ENCODE measurements at regions not wholly inside any gene's neighbourhood (a gene's known extent, or its start where the extent isn't known, plus 50 kb on each side); places are given as distances from the start of the nearest gene placed in this dataset.

DNA sequence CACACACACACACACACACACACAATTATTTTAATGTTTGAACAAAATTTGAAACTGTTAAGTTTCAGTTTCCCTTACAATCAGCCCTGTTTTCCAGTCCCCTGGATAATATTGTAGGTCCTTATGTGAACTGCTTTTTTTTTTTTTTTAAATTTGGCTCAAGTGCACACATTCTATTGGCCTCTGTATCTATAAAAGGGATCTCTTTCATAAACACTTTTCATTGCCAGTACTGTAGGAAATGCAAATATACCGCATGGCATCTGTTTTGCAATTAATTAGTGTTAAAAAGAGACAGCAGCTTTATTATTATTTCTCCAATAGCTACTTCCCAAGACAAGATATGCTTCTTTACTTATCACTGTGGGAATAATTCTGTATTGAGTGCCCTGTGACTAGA, 738.7 kb downstream of the EPHA4 start:
- DNase-seq = no peak

- no peak for DNase-seq
These were observed 736.5 kb downstream of the EPHA4 start for GRCh38 chr2:220835583-220835982.

- DNase-seq = no peak
These were observed 734.9 kb downstream of the EPHA4 start for GRCh38 chr2:220837226-220837625.

- no peak for DNase-seq
These were observed 729.0 kb downstream of the EPHA4 start for GRCh38 chr2:220842901-220843665.

DNA sequence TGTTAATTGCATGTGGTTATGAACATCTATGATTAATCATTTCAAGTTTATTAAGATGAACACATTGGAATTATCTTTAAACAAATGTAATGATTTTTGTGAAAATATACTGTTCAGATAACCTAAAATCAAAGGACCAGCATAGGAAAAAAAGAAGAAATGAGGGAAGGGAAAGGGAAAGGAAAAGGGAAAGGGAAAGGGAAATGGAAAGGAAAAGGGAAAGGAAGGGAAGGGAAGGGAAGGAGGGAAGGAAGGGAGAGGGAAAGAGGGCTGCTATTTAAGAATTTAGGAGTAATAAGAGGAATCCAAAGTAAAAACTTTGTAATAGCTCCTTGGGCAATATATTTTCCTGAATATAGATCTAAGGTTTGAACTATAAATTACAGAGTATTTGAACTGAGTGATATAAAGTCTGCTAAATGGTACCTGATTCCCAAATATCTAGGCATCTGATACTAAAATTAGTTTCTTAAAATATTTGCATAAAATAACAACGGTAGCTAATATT, 726.3 kb downstream of the EPHA4 start:
- no peak for DNase-seq

DNA sequence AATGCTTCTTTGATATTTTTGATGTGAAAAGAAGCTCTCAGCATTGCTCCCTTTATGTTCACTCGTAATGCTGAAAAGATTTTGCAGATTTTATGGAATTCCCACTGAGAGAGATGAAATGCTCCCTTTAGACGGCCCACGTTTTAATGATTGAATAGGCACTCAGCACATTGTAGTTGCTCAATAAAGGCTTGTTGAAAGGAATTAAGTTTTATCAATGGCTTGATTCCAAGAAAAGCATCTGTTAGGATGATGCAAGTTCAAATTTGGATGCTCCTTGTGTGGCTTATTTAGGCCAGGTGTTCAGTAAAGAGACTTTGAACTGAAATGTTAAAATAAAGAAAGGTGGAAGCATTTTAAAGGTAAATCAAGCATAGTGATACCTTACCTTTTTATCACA, 725.1 kb downstream of the EPHA4 start:
- DNase-seq = no peak

DNA sequence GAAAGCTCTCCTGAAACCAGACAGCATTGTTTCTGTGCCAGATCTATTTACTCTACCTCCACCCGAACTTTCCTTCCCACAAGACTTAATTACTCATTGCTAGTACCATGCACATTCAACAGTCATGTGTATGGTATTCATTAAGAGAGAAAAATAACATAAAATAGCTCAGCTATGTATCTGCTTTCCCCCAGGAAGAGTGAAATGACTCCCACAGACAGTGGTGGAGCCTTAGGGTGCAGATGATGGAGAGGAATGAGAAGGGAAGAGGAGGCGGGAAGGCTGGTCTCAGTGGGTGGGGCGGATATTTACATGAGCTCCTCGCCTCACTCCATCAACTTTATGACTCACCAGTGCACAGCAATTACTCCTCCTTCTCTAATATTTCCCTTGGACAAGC, 724.5 kb downstream of the EPHA4 start:
- no peak for DNase-seq

DNA sequence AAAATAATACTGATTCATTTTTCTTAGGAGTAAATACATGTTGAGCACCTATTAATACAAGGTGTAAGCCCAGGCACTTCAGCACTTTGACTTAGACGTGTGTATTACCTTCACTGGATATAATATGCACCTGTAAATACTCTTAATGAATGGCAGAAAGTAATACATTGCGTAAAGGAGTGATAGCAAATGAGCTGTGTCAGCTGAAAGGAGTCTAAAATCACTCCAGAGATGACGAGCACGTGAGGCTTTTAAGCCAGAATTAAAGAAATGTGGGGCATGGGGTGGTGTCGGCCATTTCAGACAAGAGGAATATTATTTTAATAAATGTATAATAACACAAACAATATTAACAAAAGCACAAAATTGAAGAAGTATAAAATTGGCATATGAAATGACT, 722.7 kb downstream of the EPHA4 start:
- DNase-seq = no peak

DNA sequence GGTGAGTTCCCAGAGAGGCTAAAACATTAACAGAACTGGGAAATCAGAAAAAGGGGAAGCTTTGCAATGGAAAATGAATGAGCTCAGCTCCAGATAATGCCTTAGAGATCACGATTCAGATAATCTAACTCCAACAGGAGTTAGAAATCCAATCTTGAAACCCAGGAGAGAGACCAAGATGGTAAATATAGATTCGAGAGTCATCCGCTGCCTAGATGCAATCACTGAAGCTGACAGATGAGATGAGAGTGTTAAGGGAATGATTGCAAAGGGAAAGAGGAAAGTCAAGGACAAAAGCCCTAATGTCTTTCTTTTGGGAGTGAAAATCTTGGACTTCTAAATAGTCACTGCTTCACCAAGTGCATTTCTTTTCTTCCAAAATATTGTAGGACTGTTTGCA, 722.0 kb downstream of the EPHA4 start:
- DNase-seq = no peak

DNA sequence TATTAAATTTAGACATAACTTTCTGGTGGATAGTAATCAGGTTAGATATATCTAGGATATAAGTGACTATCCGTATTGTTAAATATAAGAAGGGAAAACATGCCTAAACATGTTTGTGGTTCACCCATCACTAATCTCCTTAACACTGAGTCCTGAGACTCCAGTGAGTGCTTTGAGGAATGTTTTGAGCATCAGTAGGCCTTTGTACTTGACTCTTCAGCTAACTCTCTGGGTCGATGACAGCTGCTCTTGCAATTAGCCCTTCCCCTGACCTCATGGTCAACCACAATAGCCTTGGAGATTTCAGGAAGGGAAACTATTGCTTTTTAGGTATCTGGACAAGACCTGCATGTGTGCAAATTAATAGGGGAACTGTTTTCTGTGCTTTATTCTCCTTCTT, 716.8 kb downstream of the EPHA4 start:
- DNase-seq = no peak

DNA sequence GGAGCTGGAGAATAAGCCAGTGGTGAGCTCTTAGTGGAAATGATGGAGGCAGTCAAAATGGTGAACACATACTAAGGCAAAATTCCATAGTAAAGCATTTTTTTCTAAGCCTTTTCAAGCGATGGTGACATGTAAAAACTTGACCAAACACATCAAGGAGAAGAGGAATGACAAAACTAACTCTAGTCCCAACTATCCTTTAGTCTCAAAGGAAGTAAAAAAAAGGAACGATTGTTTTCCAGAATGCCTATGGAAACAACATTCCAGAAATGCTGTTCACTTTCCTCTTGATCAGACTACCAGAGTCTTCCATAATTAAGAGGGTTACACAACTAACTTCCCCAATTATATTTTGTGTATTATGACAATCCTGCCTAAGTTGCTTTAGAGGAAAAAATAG, 715.6 kb downstream of the EPHA4 start:
- DNase-seq = no peak

- no peak for DNase-seq
These were observed 714.7 kb downstream of the EPHA4 start for GRCh38 chr2:220857368-220857767.

- DNase-seq = no peak
These were observed 714.0 kb downstream of the EPHA4 start for GRCh38 chr2:220858101-220858500.

DNA sequence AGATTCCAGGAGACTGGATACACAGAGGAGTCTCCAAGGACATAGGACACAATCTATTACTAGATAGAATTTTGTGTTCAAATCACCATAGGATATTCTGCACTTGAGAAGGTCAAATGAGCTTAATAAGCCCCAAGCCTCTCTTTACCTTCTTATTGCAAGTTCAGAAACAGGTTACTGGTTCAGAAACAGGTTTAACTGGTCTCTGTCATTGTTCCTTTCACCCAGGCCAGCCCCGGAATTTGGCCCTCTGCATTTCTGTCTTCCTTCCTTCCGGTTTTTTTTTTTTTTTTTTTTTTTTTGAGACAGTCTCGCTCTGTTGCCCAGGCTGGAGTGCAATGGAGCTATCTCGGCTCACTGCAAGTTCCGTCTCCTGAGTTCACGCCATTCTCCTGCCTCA, 700.2 kb downstream of the EPHA4 start:
- no peak for DNase-seq

GRCh38 chr2:220876080-220876824, 695.9 kb downstream of the EPHA4 start:
- no peak for DNase-seq

DNA sequence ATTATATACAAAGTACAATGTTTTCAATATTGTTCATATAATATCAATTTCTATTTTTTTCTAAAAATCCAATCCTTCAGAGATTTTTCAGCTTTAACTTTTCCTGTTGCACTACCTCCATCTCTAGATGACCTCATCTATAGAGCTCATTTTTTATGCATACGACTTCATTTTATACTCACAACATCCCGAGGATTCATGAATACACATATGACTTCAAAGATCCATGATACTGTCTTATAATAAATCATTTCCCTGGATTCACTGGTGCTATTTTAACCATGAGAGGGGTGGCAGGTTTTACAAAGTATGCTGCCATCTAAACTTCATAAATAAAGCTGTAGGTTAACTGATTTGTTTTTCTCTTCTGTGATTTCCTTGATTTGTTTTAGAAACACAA, 694.6 kb downstream of the EPHA4 start:
- no peak for DNase-seq

GRCh38 chr2:220877897-220878296, 694.2 kb downstream of the EPHA4 start:
- DNase-seq = no peak

DNA sequence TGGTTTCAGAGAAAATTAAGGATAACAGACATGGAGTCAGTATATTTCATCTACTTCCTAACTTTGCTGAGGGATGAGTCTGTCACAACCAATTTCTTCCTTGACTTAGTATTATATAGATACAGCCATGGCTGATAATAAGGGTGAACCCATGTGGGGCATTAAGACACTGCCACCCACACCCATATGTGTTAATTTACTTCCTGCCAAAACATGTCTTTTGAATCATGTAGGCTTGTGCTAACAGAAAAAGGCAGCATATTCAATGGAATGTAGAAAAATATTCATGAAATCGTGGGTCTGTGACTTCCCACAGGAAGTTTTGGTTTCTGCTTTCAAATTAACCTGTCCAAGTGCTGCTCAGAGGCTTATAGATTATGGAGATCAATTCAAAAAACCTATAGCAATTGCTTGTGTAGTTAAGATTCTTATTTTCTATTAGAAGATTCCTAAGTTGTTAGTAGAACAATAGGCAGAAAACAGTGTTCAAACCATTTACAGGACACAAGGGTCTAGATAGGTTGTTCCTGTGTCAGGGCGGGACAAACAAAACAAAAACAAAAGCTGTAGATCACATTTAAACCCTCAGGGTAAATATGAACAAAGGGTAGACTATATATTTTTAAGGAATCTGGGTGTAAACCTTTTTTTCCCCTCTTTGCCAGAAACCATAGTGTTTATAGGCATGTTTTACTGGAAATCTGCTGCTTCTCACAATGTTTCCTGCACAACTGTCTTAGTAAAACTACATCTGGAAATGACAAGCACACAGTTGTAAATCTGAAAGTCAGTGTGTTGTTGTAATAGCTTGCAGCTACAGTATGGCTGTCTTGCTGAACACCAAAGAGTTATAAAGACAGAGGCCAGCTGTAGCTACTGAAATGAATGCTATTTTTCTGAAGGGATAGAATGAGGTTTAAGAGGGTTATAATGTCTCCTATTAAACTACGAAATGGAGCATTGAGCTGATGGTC, 691.2 kb downstream of the EPHA4 start:
- DNase-seq = no peak

- DNase-seq = no peak
These were observed 689.6 kb downstream of the EPHA4 start for GRCh38 chr2:220882507-220882906.

- DNase-seq = no peak
These were observed 686.5 kb downstream of the EPHA4 start for GRCh38 chr2:220885593-220885992.

- DNase-seq = no peak
These were observed 684.7 kb downstream of the EPHA4 start for GRCh38 chr2:220887271-220887870.

- no peak for DNase-seq
These were observed 684.2 kb downstream of the EPHA4 start for GRCh38 chr2:220887876-220888275.

GRCh38 chr2:220890931-220891330, 681.2 kb downstream of the EPHA4 start:
- DNase-seq = no peak

Measured in stimulated activated CD4-positive, alpha-beta T cell treated with anti-CD3 and anti-CD28 coated beads, Interleukin-12 subunit alpha, Interleukin-12 subunit beta, amount 100 ng/mL, for 4 hours (primary cell).